Thyroid gland (tissue), 4 donors: ENCODE measurements at regions not wholly inside any gene's neighbourhood (a gene's known extent, or its start where the extent isn't known, plus 50 kb on each side); places are given as distances from the start of the nearest gene placed in this dataset.

ENCODE experiments used
- DNase-seq, 2 donors: peaks; one replicate each; pipeline ENCODE4 v3.0.0-alpha.2; 2019
- H3K27ac ChIP-seq, 3 donors: fragments of 200-600 bp; sonication (generic); 1 replicate in 2 of 3; 2 replicates in 1 of 3; pipeline ENCODE4 v1.5.1; 2016 to 2019; ENCODE audit warnings: mild to moderate bottlenecking in 1 of 3, moderate library complexity in 1 of 3
- H3K27me3 ChIP-seq: fragments of 200-600 bp; sonication (generic); one replicate; pipeline ENCODE4 v1.5.1; 2019
- H3K36me3 ChIP-seq, 2 donors: fragments of 200-600 bp; sonication (generic); one replicate each; pipeline ENCODE4 v1.5.1; 2016 to 2019
- H3K4me1 ChIP-seq, 2 donors: fragments of 200-600 bp; sonication (generic); one replicate each; pipeline ENCODE4 v1.5.1; 2017 to 2019
- H3K4me3 ChIP-seq, 3 donors: fragments of 200-600 bp; sonication (generic); replicated peaks in 1 of 3; 1 replicate in 2 of 3; 2 replicates in 1 of 3; pipeline ENCODE4 v1.5.1; 2016; ENCODE audit warnings: mild to moderate bottlenecking in 1 of 3
- H3K9me3 ChIP-seq: fragments of 200-600 bp; sonication (generic); one replicate; pipeline ENCODE4 v1.5.1; 2017
- POLR2A ChIP-seq, 2 donors: fragments of 450-650 bp; IDR thresholded peaks; one replicate each; pipeline ENCODE4 v1.6.1; 2017; ENCODE audit warnings: antibody characterized with exemption in 2 of 2, mild to moderate bottlenecking in 2 of 2, moderate library complexity in 1 of 2
- WGBS, 2 donors: methylation state at CpG; one replicate each; pipeline ENCODE4 v1.1.5; 2017; 5-methylcytosine and 5-hydroxymethylcytosine counted together
- intact Hi-C: fragments of 100-400 bp; cut with DNase I; formaldehyde crosslinking; loops from one replicate; pipeline ENCODE4 v1.15.1; 2023
- TF ChIP-seq, protein P1 (sequence below), 6 experiments: fragments of 200-600 bp in 3 of 6; fragments of 450-650 bp in 3 of 6; sonication (generic) in 3 of 6; IDR thresholded peaks; one replicate each; pipeline ENCODE4 v1.5.1; 2016 to 2019; ENCODE audit warnings: antibody characterized with exemption in 6 of 6, mild to moderate bottlenecking in 2 of 6, inconsistent platforms in 1 of 6, moderate library complexity in 1 of 6

DNA sequence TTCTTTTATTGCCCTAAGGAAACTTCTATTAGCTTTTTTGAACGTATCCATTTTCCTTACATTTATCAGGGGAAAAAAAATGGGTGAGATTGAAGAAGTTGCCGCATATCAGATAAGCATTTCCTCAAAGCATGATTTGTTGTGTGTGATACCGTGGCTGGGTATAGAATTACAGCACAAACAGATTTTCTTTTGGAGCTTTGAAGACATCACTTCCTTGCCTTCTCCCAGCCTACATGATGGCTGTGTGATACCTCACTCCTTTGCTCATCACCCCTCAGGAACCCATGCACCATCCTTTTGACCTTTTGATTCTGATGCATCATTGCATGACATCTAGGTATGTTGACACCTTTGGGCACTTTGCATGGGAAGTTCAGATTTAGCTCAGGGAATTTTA, 1155.3 kb downstream of the BRD1 start:
- Histone ChIP-seq H3K4me3 (no peak overlapping the region), H3K9me3 (no peaks in the 10 kb centered on the region), H3K27me3 (no peaks in the 10 kb centered on the region), H3K27ac (no peak overlapping the region), H3K4me1 (no peaks in the 10 kb centered on the region), H3K36me3 (no peaks in the 10 kb centered on the region)
- no peak for DNase-seq
- no peak for TF ChIP-seq POLR2A (IDR thresholded peaks at IDR 0.05)
- TF ChIP-seq, protein P1, sequence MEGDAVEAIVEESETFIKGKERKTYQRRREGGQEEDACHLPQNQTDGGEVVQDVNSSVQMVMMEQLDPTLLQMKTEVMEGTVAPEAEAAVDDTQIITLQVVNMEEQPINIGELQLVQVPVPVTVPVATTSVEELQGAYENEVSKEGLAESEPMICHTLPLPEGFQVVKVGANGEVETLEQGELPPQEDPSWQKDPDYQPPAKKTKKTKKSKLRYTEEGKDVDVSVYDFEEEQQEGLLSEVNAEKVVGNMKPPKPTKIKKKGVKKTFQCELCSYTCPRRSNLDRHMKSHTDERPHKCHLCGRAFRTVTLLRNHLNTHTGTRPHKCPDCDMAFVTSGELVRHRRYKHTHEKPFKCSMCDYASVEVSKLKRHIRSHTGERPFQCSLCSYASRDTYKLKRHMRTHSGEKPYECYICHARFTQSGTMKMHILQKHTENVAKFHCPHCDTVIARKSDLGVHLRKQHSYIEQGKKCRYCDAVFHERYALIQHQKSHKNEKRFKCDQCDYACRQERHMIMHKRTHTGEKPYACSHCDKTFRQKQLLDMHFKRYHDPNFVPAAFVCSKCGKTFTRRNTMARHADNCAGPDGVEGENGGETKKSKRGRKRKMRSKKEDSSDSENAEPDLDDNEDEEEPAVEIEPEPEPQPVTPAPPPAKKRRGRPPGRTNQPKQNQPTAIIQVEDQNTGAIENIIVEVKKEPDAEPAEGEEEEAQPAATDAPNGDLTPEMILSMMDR (IDR thresholded peaks at IDR 0.05): no peak
- 87 to 88% methylated on average over 3 of the region's 3 CpGs for WGBS, 2 donors
- intact Hi-C loops: no loop called here

DNA sequence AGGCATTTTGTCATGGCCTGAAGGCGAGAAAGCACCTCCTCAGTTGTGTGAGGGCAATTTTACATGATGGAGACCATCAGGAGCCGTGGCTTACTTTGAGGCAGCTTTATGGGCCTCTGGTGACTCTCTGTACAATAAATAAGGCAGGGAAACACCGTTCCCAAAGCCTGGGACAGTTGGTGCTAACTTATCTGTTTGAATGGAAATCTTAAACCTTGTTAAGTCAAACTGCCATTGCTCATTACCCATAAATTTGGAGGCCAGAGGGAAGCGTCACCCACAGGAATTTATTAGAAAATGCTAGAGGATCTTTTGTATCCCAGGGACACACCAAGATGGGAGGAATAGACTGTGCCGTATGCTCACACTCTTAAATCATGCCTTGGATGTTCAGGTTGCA, 1156.9 kb downstream of the BRD1 start:
- Histone ChIP-seq H3K27ac (no peak overlapping the region), H3K27me3 (no peaks in the 10 kb centered on the region), H3K4me3 (no peak overlapping the region), H3K4me1 (no peaks in the 10 kb centered on the region), H3K9me3 (no peaks in the 10 kb centered on the region), H3K36me3 (no peaks in the 10 kb centered on the region)
- intact Hi-C loops: no loop called here
- WGBS, 2 donors: 75 to 78% methylated on average over 5 of the region's 5 CpGs
- DNase-seq: no peak
- no peak for TF ChIP-seq POLR2A (IDR thresholded peaks at IDR 0.05)
- TF ChIP-seq, protein P1 (IDR thresholded peaks at IDR 0.05): no peak

DNA sequence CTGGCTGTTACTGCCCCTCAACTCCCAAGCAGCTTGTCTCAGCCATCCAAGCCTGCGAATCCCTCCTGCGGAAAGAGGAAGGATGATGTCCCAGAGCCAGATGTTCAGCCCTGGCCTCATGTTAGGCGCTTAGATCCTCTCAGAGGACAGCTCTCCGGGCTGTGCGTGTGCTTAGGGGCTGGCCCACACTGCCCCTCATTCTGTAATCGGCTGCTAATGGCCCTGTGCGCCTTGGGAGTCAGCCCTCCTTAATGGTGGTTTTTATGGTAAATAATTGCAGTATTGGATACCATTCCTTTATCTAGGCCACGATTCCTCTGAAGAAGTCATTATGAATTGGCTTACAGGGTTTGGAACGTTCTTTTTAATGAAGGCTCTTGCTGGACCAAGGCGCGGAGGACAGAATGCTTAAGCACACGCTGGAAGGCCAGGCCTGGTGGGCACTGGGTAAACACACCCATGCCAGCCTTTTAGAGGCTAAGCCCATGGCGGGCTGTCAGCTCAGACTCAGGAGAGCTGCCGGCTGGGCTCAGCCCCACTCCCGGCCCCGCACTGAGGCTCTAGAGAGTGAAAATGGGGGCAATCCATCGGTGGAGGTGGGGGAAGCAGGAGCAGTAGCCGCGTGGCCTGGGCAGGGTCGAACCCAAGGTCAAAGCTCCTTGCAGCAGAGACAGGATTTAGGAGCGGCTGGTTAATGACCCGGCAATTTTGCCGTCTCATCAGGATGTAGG, 1157.5 kb downstream of the BRD1 start:
- H3K27ac ChIP-seq: no peak overlapping the region
- H3K27me3 ChIP-seq: no peaks in the 10 kb centered on the region
- H3K4me1 ChIP-seq: no peaks in the 10 kb centered on the region
- TF ChIP-seq, protein P1 (IDR thresholded peaks at IDR 0.05): no peak
- WGBS, 2 donors: 83 to 87% methylated on average over 21 to 23 of the region's 23 CpGs
- no peaks in the 10 kb centered on the region for H3K36me3 ChIP-seq
- H3K4me3 ChIP-seq: no peak overlapping the region
- intact Hi-C loops: no loop called here
- no peaks in the 10 kb centered on the region for H3K9me3 ChIP-seq
- no peak for DNase-seq

DNA sequence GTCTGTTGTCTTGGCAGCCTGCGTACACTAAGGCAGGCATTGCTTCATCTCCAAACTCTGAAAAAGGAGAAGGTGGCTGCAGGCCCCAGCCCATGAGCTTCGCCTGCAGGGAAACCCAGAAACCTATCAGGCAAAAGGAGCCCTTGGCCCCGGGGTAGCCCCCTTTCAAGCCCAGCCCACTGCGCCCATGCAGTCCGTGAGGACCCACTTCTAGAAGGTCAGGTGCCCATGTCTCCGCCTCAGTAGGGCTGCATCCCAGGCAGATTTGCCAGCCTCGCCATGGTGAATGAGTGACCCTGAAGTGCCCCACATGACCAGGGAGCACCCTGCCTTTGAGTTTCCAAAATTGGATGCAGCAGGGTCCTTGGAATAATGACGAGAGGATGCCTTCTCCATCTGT, 1158.4 kb downstream of the BRD1 start:
- intact Hi-C loops: no loop called here
- no peaks in the 10 kb centered on the region for H3K9me3 ChIP-seq
- no peaks in the 10 kb centered on the region for H3K36me3 ChIP-seq
- H3K4me3 ChIP-seq: no peak overlapping the region
- H3K4me1 ChIP-seq: no peaks in the 10 kb centered on the region
- no peak overlapping the region for H3K27ac ChIP-seq
- 76 to 90% methylated on average over 3 to 8 of the region's 8 CpGs for WGBS, 2 donors
- no peaks in the 10 kb centered on the region for H3K27me3 ChIP-seq
- TF ChIP-seq, protein P1 (IDR thresholded peaks at IDR 0.05): no peak
- DNase-seq: no peak

DNA sequence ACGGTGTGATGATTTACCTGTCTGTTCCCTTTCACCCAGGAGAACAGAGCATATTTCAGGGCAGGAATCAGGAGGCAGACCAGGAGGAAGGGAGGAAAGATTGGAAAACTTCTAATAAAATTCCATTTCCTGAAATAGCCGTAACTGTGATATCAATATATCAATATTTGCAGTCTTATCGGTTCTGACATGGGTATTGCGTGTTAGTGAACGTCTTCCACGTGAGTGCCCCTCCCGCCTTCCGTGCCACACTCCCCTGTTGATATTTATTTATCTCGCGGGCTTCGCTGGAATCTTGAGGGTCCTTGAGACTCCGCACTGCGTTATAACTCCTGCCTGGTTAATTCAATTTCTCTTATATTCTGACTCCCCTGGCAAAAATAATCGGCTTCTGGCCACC, 1160.4 kb downstream of the BRD1 start:
- TF ChIP-seq, protein P1 (IDR thresholded peaks at IDR 0.05): no peak
- TF ChIP-seq POLR2A (IDR thresholded peaks at IDR 0.05): no peak
- WGBS, 2 donors: 68 to 69% methylated on average over 14 of the region's 14 CpGs
- H3K4me1 ChIP-seq: no peaks in the 10 kb centered on the region
- no peaks in the 10 kb centered on the region for H3K27me3 ChIP-seq
- no peak overlapping the region for H3K4me3 ChIP-seq
- no peak for DNase-seq
- intact Hi-C loops: no loop called here
- H3K27ac ChIP-seq: no peak overlapping the region
- no peaks in the 10 kb centered on the region for H3K36me3 ChIP-seq
- no peaks in the 10 kb centered on the region for H3K9me3 ChIP-seq
